ENCODE measurements at regions not wholly inside any gene's neighbourhood (a gene's known extent, or its start where the extent isn't known, plus 50 kb on each side); places are given as distances from the start of the nearest gene placed in this dataset.

DNA sequence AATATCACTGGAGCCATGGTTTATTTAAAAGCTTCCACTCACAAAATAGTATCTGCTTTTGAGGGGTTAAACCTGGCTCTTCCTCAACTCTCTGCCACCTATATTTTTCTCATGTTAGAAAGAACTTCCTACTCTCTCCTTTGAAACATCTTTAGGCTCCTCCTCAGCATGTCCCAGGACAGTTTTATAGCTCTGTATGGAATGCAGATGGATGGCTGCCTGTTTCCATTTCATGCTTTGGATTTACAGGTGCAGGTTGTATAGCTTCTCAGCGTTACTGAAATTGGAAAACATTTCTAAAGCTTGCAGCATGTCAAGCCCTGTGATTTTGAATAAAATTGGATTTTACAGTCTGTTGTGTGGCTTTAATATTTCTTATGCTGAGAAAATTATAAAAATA lies 314.0 kb downstream of the NDFIP2 start:
- TF ChIP-seq, protein P1, sequence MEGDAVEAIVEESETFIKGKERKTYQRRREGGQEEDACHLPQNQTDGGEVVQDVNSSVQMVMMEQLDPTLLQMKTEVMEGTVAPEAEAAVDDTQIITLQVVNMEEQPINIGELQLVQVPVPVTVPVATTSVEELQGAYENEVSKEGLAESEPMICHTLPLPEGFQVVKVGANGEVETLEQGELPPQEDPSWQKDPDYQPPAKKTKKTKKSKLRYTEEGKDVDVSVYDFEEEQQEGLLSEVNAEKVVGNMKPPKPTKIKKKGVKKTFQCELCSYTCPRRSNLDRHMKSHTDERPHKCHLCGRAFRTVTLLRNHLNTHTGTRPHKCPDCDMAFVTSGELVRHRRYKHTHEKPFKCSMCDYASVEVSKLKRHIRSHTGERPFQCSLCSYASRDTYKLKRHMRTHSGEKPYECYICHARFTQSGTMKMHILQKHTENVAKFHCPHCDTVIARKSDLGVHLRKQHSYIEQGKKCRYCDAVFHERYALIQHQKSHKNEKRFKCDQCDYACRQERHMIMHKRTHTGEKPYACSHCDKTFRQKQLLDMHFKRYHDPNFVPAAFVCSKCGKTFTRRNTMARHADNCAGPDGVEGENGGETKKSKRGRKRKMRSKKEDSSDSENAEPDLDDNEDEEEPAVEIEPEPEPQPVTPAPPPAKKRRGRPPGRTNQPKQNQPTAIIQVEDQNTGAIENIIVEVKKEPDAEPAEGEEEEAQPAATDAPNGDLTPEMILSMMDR (IDR thresholded peaks at IDR 0.05) = no peak
- no peak for TF ChIP-seq POLR2A (IDR thresholded peaks at IDR 0.05)

All from prostate gland (tissue), 2 donors.